ENCODE measurements at regions not wholly inside any gene's neighbourhood (a gene's known extent, or its start where the extent isn't known, plus 50 kb on each side); places are given as distances from the start of the nearest gene placed in this dataset.

DNA sequence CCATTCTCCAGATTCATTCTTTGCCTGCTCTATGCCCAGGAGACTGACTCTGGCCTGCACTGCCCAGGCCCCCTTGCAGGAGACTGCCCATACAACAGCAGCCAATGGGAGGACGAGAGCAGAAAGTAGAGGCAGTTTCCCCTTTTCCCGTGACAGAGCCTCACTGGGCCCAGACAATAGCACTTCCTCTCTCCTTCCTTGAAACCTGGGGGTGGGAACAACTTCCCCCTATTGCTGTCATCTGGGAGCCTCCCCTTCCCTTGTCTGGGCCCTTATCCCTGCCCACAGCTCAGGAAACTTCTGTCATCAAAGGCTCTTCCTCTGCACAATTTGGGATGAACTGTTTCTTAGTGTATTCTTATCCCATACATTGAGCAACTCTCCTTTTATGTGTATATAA, 60.8 kb upstream of the KCNJ15 start:
- DNase-seq (ENCODE audit: low spot score), result no peak

DNA sequence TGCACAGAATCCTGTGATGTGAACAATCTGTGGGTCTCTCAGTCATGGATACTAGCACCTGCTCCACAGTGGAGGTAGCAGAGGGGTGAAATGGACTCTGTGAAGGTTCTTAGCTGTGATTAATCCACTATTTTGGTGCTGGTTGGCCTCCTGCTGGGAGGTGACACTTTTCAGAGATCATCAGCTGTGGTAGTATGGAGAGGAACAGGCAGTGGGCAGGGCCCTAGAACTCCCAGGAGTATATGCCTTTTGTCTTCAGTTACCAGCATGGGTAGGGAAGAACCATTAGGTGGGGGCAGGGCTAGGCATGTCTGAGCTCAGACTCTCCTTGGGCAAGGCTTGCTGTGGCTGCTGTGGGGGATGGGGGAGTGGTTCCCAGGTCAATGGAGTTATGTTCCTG, 54.0 kb upstream of the KCNJ15 start:
- DNase-seq (ENCODE audit: low spot score), result no peak

DNA sequence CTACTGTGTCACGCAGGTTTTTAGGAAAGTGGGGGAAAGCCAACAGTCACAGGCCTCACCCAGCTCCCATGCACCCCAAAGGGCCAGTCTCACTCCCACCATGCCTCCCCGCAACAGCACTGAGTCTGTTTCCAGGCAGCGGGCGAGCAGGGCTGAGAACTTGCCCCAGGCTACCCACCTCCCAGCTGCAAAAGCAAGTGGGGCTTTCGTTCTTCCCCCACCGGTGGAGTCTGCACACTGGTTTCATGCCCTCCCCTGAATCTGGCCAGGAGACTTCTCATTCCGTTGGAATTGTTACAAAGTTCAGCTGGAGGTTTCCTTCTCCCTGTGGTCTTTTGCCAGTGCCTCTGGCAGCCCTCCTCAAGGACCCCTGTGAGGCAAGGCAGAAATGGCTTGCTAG, 53.6 kb upstream of the KCNJ15 start:
- DNase-seq (ENCODE audit: low spot score), result no peak

DNA sequence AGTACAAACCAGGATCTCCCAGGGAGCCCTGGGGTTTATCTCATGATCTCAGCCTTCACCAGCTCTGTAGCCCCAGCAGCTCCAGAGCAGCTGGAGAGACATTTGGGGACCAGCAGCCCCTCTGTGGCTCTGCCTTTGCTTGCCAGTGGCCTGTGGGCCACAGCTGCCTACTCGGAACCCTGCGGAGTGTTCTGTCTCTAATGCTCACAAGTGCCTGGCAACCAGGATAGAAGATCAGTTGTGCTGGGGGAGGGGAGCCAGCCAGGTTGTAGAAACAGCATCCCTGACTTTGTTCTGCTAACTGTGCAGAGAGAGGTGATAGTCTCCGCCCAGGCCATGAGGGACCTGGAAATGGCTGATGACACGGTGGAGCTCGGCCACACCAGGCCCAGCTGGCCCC, 50.9 kb upstream of the KCNJ15 start:
- no peak for DNase-seq (ENCODE audit: low spot score)

DNA sequence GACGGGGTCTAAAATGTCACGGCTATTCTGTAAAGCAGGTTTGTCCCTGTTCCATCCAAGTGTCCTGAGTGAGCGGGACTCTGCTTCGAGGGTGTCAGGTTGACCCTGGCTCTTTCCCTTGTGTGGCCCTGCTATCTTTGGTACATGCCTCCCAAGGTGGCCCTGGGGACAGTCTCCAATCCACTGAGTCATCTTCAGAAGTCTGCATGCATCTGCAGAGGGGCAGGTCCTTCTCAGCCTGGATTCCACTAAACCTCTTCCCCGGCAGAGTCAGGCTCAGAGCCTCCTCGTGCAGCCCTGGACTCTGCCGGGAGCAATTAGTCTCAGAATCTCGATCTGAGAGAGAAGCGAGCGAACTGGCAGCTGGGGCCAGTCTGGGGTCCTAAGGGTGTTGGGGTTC, 50.1 kb upstream of the KCNJ15 start:
- DNase-seq (ENCODE audit: low spot score), result no peak

Data from HT-29 (cell line).